Cardiac septum (tissue), 1 donor: ENCODE measurements at regions not wholly inside any gene's neighbourhood (a gene's known extent, or its start where the extent isn't known, plus 50 kb on each side); places are given as distances from the start of the nearest gene placed in this dataset.

ENCODE experiments used
- DNase-seq: peaks from one replicate; pipeline ENCODE4 v3.0.0-alpha.2; 2020; ENCODE audit warnings: low spot score
- intact Hi-C: fragments of 100-400 bp; cut with DNase I; formaldehyde crosslinking; loops from one replicate; pipeline ENCODE4 v1.14.0; 2022
- donor health status: DM: no; HTN: no; CAD: no.

GRCh38 chr6:149254253-149254652 is 63.3 kb upstream of the TAB2 start:
- intact Hi-C loops: no loop called here
- DNase-seq: no peak

DNA sequence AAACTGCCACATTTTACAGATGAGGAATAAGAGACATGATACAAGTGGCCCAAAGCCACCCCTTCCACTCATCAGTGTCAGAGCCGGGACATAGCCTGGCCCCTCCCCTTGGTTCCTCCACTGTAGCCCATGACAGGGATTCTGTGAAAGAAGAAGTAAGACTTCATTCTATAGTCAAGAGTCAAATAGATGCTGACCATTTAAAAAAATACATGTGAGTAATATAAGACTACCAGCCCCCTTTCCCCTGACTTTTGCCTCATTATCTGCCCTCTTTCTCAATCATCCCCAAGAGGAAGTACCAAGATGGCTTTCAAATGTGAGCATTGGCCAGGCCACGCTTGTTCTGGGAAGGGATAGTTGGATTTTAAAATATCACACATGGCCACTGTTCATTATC is 57.8 kb upstream of the TAB2 start:
- DNase-seq: no peak
- intact Hi-C loops: no loop called here

DNA sequence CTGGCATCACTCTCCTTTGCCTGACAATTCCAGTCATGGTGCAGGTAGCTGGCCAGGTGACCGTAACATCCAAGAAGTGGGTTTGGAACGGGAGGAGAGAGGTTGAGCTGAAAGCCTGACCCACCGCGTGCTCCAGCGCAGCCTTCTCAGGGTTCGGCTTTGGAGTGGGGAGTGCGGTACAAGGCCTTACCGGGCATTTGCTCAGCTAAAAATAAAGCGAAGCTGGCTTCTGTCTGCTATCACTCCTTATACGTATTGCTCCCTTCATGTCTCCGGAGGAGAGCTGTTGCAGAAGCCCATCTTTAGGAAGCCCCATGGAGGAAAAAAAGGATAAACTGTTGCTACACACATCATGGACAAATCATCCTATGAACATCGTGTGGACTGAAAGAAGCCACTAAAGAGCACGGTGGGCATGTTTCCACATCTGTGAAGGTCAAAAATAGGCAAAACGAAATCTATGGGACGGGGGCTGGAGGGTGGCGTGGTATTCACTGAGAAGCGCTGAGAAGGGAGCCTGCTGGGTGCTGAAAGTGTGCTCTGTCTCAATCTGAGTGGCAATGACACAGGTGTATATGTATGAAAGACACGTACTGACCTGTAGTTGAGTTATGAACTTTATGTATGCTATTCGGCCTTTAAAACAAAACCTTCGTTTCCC is 57.2 kb upstream of the TAB2 start:
- no peak for DNase-seq
- intact Hi-C loops: no loop called here

GRCh38 chr6:149261364-149262040 is 56.0 kb upstream of the TAB2 start:
- DNase-seq: no peak
- intact Hi-C loops: no loop called here

DNA sequence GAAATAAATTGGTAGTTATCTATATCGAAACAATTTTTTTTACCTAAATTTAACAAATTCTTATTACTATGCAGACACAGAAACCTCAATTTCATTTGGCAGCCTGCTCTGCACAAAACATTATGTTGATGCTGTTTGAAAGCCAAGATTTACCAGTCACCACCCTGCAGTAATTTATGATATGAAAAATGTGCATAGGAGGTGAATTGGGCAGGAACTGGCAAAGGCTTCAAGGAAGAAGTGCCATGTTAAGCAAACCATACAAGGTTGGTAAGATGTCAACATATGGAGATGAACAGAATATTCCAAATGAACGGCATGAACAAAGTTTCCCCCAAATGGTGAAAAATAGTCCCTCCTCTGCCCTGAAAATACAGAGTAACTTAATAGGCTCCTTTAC is 54.2 kb upstream of the TAB2 start:
- intact Hi-C loops: no loop called here

GRCh38 chr6:149264629-149265028 is 52.9 kb upstream of the TAB2 start:
- intact Hi-C loops: no loop called here
- no peak for DNase-seq

More for the DNA sequence above, 54.2 kb upstream of the TAB2 start:
- no peak for DNase-seq

- no peak for DNase-seq
- intact Hi-C loops: no loop called here
Measured at GRCh38 chr6:149265945-149266344, 51.6 kb upstream of the TAB2 start.

- intact Hi-C loops: no loop called here
Measured at GRCh38 chr6:149266659-149267058, 50.9 kb upstream of the TAB2 start.

GRCh38 chr6:149267072-149267471 is 50.4 kb upstream of the TAB2 start:
- DNase-seq: no peak
- intact Hi-C loops: no loop called here

More at GRCh38 chr6:149266659-149267058, 50.9 kb upstream of the TAB2 start:
- DNase-seq: no peak

DNA sequence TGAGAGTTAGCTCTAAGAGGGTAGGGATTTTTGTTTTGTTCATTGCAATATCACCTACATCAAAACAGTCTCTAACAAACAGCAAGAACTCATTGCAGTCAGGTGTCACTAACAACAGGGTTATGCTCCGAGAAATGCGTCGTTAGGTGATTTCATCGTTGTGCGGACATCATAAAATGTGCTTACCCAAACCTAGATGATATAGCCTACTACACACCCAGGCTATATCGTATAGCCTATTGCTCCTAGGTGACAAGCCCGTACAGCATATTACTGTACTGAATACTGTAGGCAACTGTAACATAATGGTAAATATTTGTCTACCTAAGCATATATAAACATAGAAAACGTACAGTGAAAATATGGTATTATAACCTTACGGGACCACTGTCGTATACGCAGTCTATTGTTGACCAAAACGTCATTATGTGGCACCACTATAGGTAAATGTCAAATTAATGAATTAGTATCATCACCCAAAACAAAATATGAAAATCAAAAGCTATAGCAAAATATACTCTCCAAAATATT is 49.9 kb upstream of the TAB2 start:
- DNase-seq: no peak
- intact Hi-C loops: no loop called here
